ENCODE measurements at regions not wholly inside any gene's neighbourhood (a gene's known extent, or its start where the extent isn't known, plus 50 kb on each side); places are given as distances from the start of the nearest gene placed in this dataset.
"Not testable (repeated sequence)": the region's sequence is repeated elsewhere in the genome, so short reads cannot be mapped to it uniquely, and the experiment has no call there.

GRCh38 chr3:190968616-190969015 is 106.1 kb upstream of the GMNC start:
- no peaks in the 10 kb centered on the region for H3K36me3 ChIP-seq
- no peak overlapping the region for H3K27ac ChIP-seq
- TF ChIP-seq CTCF (IDR thresholded peaks at IDR 0.05; ENCODE audit: low read depth, low read length), result no peak
- no peak overlapping the region for H3K4me3 ChIP-seq (ENCODE audit: low read depth, low read length)
- H3K27me3 ChIP-seq (ENCODE audit: insufficient read depth, low read depth, severe bottlenecking), result no peaks in the 10 kb centered on the region
- DNase-seq, result no peak
- H3K9me3 ChIP-seq (ENCODE audit: severe bottlenecking), result no peaks in the 10 kb centered on the region

- H3K4me3 ChIP-seq (ENCODE audit: low read depth, low read length); H3K27ac ChIP-seq; H3K36me3 ChIP-seq; H3K27me3 ChIP-seq (ENCODE audit: insufficient read depth, low read depth, severe bottlenecking); H3K9me3 ChIP-seq (ENCODE audit: severe bottlenecking); DNase-seq: not testable (repeated sequence)
These were observed 102.4 kb upstream of the GMNC start for GRCh38 chr3:190964931-190965330.

GRCh38 chr3:190959077-190959476 is 96.6 kb upstream of the GMNC start:
- Histone ChIP-seq H3K4me3 (ENCODE audit: low read depth, low read length) (no peak overlapping the region), H3K27me3 (ENCODE audit: insufficient read depth, low read depth, severe bottlenecking) (no peaks in the 10 kb centered on the region), H3K36me3 (no peaks in the 10 kb centered on the region), H3K9me3 (ENCODE audit: severe bottlenecking) (no peaks in the 10 kb centered on the region), H3K27ac (no peak overlapping the region)
- TF ChIP-seq CTCF (IDR thresholded peaks at IDR 0.05; ENCODE audit: low read depth, low read length), result no peak
- no peak for DNase-seq

- peak; percentile 73 for DNase-seq
- TF ChIP-seq CTCF (IDR thresholded peaks at IDR 0.05; ENCODE audit: low read depth, low read length), result no peak
- Histone ChIP-seq H3K9me3 (ENCODE audit: severe bottlenecking) (no peaks in the 10 kb centered on the region), H3K36me3 (no peaks in the 10 kb centered on the region), H3K27me3 (ENCODE audit: insufficient read depth, low read depth, severe bottlenecking) (no peaks in the 10 kb centered on the region), H3K4me3 (ENCODE audit: low read depth, low read length) (no peak overlapping the region), H3K27ac (peak overlapping the region; percentile 66)
These were observed 79.3 kb upstream of the GMNC start for GRCh38 chr3:190941694-190942260.

GRCh38 chr3:190934616-190935015 is 72.1 kb upstream of the GMNC start:
- not testable (repeated sequence) for H3K27ac ChIP-seq; H3K36me3 ChIP-seq; H3K27me3 ChIP-seq (ENCODE audit: insufficient read depth, low read depth, severe bottlenecking); H3K4me3 ChIP-seq (ENCODE audit: low read depth, low read length); H3K9me3 ChIP-seq (ENCODE audit: severe bottlenecking); DNase-seq

GRCh38 chr3:190926619-190927018 is 64.1 kb upstream of the GMNC start:
- no peak for TF ChIP-seq CTCF (IDR thresholded peaks at IDR 0.05; ENCODE audit: low read depth, low read length)
- no peak for DNase-seq
- no peaks in the 10 kb centered on the region for H3K27me3 ChIP-seq (ENCODE audit: insufficient read depth, low read depth, severe bottlenecking)

GRCh38 chr3:190912736-190913135 is 50.2 kb upstream of the GMNC start:
- H3K9me3 ChIP-seq (ENCODE audit: severe bottlenecking), result no peaks in the 10 kb centered on the region
- no peak overlapping the region for H3K27ac ChIP-seq
- no peaks in the 10 kb centered on the region for H3K27me3 ChIP-seq (ENCODE audit: insufficient read depth, low read depth, severe bottlenecking)
- DNase-seq, result no peak
- no peaks in the 10 kb centered on the region for H3K36me3 ChIP-seq
- TF ChIP-seq CTCF (IDR thresholded peaks at IDR 0.05; ENCODE audit: low read depth, low read length), result no peak
- H3K4me3 ChIP-seq (ENCODE audit: low read depth, low read length), result no peak overlapping the region

More at GRCh38 chr3:190926619-190927018, 64.1 kb upstream of the GMNC start:
- no peaks in the 10 kb centered on the region for H3K9me3 ChIP-seq (ENCODE audit: severe bottlenecking)
- no peak overlapping the region for H3K27ac ChIP-seq
- H3K4me3 ChIP-seq (ENCODE audit: low read depth, low read length), result no peak overlapping the region
- H3K36me3 ChIP-seq, result no peaks in the 10 kb centered on the region

Measured in WERI-Rb-1 (cell line).